SU-DHL-6 (cell line): ENCODE measurements at regions not wholly inside any gene's neighbourhood (a gene's known extent, or its start where the extent isn't known, plus 50 kb on each side); places are given as distances from the start of the nearest gene placed in this dataset.

Experiments
- H2AFZ ChIP-seq: fragments of 200-600 bp; sonication (generic); 2 replicates; pipeline ENCODE4 v1.6.1; 2014; ENCODE audit warnings: low read depth, mild to moderate bottlenecking, moderate library complexity, mixed read lengths, antibody characterized with exemption, low read length; ENCODE audit not compliant: severe bottlenecking
- H3F3A ChIP-seq: fragments of 200-600 bp; shearing (Covaris generic); 2 replicates; pipeline ENCODE4 v1.6.0; 2016; ENCODE audit warnings: antibody characterized with exemption, mild to moderate bottlenecking; ENCODE audit not compliant: insufficient read depth
- H3K27ac ChIP-seq: fragments of 200-600 bp; sonication (generic); 2 replicates; pipeline ENCODE4 v1.5.1; 2016; ENCODE audit warnings: low read depth, mild to moderate bottlenecking, low read length, moderate library complexity, mixed read lengths
- H3K27me3 ChIP-seq: fragments of 200-600 bp; sonication (generic), shearing (Covaris generic); 2 replicates; pipeline ENCODE4 v1.6.0; 2014; ENCODE audit warnings: mild to moderate bottlenecking, low read length
- H3K36me3 ChIP-seq: fragments of 200-600 bp; sonication (generic); 2 replicates; pipeline ENCODE4 v1.6.1; 2014; ENCODE audit warnings: mild to moderate bottlenecking, low read length, mixed read lengths
- H3K4me2 ChIP-seq: fragments of 300-600, 200-600 bp; shearing (Covaris generic), sonication (generic); 2 replicates; pipeline ENCODE4 v1.6.0; 2014; ENCODE audit warnings: low read length, low read depth, mild to moderate bottlenecking; ENCODE audit not compliant: poor library complexity, severe bottlenecking
- H3K4me3 ChIP-seq: fragments of 200-600 bp; sonication (generic); 2 replicates; pipeline ENCODE4 v1.5.1; 2014; ENCODE audit warnings: antibody characterized with exemption, low read length, mild to moderate bottlenecking, mixed read lengths; ENCODE audit not compliant: insufficient read depth, poor library complexity, severe bottlenecking
- H3K79me2 ChIP-seq: fragments of 200-600 bp; sonication (generic); 2 replicates; pipeline ENCODE4 v1.6.1; 2014; ENCODE audit warnings: mild to moderate bottlenecking, low read length, moderate library complexity; ENCODE audit not compliant: insufficient read depth
- H3K9ac ChIP-seq: fragments of 200-600 bp; sonication (generic); 2 replicates; pipeline ENCODE4 v1.7.0; 2014; ENCODE audit warnings: mild to moderate bottlenecking, low read length
- H3K9me2 ChIP-seq: fragments of 200-600 bp; sonication (generic); replicated peaks from 2 replicates; pipeline ENCODE4 v1.6.1; 2014; ENCODE audit warnings: low read length; ENCODE audit not compliant: insufficient read depth
- H3K9me3 ChIP-seq: fragments of 200-600 bp; sonication (generic); 2 replicates; pipeline ENCODE4 v1.6.1; 2014; ENCODE audit warnings: low read length, mixed read lengths; ENCODE audit not compliant: insufficient read depth
- H4K20me1 ChIP-seq: fragments of 200-600 bp; sonication (generic); 2 replicates; pipeline ENCODE4 v1.6.1; 2014; ENCODE audit warnings: low read depth, mild to moderate bottlenecking, antibody characterized with exemption, low read length, moderate library complexity, mixed read lengths
- CTCF ChIP-seq: fragments of 200-600 bp; sonication (generic); IDR thresholded peaks from one replicate; pipeline ENCODE4 v1.5.1; 2017; ENCODE audit warnings: antibody characterized with exemption, mild to moderate bottlenecking, low read length, moderate library complexity; ENCODE audit not compliant: insufficient read depth, poor library complexity, severe bottlenecking
- EZH2phosphoT487 ChIP-seq: fragments of 200-600 bp; sonication (generic), shearing (Covaris generic); conservative IDR thresholded peaks from 2 replicates; pipeline ENCODE4 v1.6.1; 2018; ENCODE audit warnings: mild to moderate bottlenecking, antibody characterized with exemption, low read length, moderate library complexity, mixed read lengths

- Histone ChIP-seq H3F3A (no peaks in the 10 kb centered on the region), H3K9me2 (no peaks in the 10 kb centered on the region), H4K20me1 (no peaks in the 10 kb centered on the region), H3K27me3 (no peaks in the 10 kb centered on the region), H3K9me3 (no peaks in the 10 kb centered on the region), H3K4me2 (no peak overlapping the region), H3K4me3 (no peak overlapping the region), H3K27ac (no peak overlapping the region), H3K9ac (no peak overlapping the region), H2AFZ (no peak overlapping the region), H3K79me2 (no peaks in the 10 kb centered on the region), H3K36me3 (no peaks in the 10 kb centered on the region)
- TF ChIP-seq EZH2phosphoT487 (no peak), CTCF (no peak)
Observed at GRCh38 chr6:133016631-133017030, 202.3 kb downstream of the RPS12 start.

DNA sequence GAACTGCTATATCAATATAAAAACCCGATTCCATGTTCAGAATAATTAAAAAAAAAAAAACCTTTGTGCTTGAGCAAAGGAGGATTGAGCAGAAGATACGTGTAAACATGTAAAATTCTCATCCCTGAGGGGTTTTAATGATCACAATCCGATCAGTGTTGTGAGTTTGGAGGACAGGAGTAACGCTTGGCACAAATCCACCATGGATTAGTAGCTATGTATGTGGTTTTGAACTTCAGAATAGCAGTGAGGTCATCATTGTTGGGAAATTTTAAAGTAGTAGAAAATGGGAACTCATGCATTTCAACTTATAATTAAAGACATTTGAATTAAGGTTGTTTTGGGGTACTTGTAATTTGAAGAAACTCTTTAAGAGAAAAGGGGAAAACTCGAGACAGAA lies 203.2 kb downstream of the RPS12 start:
- Histone ChIP-seq H3K36me3 (no peaks in the 10 kb centered on the region), H3K9me3 (no peaks in the 10 kb centered on the region), H4K20me1 (no peaks in the 10 kb centered on the region), H3K9me2 (no peaks in the 10 kb centered on the region), H3K27ac (no peak overlapping the region), H3K4me2 (no peak overlapping the region), H3F3A (no peaks in the 10 kb centered on the region), H3K4me3 (no peak overlapping the region), H3K27me3 (no peaks in the 10 kb centered on the region), H3K79me2 (no peaks in the 10 kb centered on the region), H2AFZ (no peak overlapping the region), H3K9ac (no peak overlapping the region)
- no peak for TF ChIP-seq CTCF
- no peak for TF ChIP-seq EZH2phosphoT487

- Histone ChIP-seq H4K20me1 (no peaks in the 10 kb centered on the region), H3K9me2 (no peaks in the 10 kb centered on the region), H3K27me3 (no peaks in the 10 kb centered on the region), H3F3A (no peaks in the 10 kb centered on the region), H3K9me3 (no peaks in the 10 kb centered on the region), H3K36me3 (no peaks in the 10 kb centered on the region), H3K4me2 (no peak overlapping the region), H3K79me2 (no peaks in the 10 kb centered on the region), H3K4me3 (no peak overlapping the region), H2AFZ (no peak overlapping the region), H3K27ac (no peak overlapping the region), H3K9ac (no peak overlapping the region)
- TF ChIP-seq EZH2phosphoT487 (no peak), CTCF (no peak)
Observed at GRCh38 chr6:133026705-133027104, 212.3 kb downstream of the RPS12 start.

GRCh38 chr6:133033263-133033662 lies 207.9 kb upstream of the EYA4 start:
- H3K79me2 ChIP-seq: no peaks in the 10 kb centered on the region
- no peak overlapping the region for H3K4me2 ChIP-seq
- H3K27me3 ChIP-seq: no peaks in the 10 kb centered on the region
- no peaks in the 10 kb centered on the region for H3F3A ChIP-seq
- H3K36me3 ChIP-seq: no peaks in the 10 kb centered on the region
- no peaks in the 10 kb centered on the region for H3K9me2 ChIP-seq
- no peak overlapping the region for H3K4me3 ChIP-seq
- no peak overlapping the region for H2AFZ ChIP-seq
- H4K20me1 ChIP-seq: no peaks in the 10 kb centered on the region
- H3K9ac ChIP-seq: no peak overlapping the region
- no peaks in the 10 kb centered on the region for H3K9me3 ChIP-seq
- TF ChIP-seq CTCF (no peak), EZH2phosphoT487 (no peak)
- no peak overlapping the region for H3K27ac ChIP-seq
